ENCODE measurements at regions not wholly inside any gene's neighbourhood (a gene's known extent, or its start where the extent isn't known, plus 50 kb on each side); places are given as distances from the start of the nearest gene placed in this dataset.

DNA sequence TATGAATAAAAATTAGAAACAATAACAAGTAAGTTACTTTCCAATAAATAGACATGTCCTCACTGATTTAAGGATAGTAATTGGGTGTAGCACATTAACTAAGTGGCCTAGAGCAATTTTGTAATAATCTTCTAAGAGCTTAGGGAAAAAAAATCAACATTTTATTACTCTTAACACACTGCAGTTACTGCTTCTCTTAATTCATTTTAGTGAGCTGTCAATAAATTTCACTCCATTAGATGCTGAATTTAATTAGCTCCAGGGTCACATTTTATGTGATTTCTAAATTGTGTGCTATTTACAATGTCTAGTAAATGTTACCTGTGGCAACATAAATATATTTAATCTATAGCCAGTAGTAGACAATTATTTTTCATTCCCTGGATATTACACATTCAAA, 612.0 kb downstream of the C4orf33 start:
- no peak for TF ChIP-seq ZNF133 (CRISPR knock-in tag; IDR thresholded peaks at IDR 0.05)
- TF ChIP-seq KAT7 (CRISPR knock-in tag; IDR thresholded peaks at IDR 0.05; ENCODE audit: borderline replicate concordance), result no peak
- TF ChIP-seq SIN3A (IDR thresholded peaks at IDR 0.05; ENCODE audit: borderline replicate concordance in 2 of 2, control insufficient read depth in 1 of 2, low read depth in 2 of 2, low read length in 2 of 2), result no peak
